SK-N-SH (cell line): ENCODE measurements at regions not wholly inside any gene's neighbourhood (a gene's known extent, or its start where the extent isn't known, plus 50 kb on each side); places are given as distances from the start of the nearest gene placed in this dataset.

Source experiments
- CHD2 ChIP-seq: fragments of 150-350 bp; IDR thresholded peaks from 2 replicates; pipeline ENCODE4 v1.6.1; 2018; ENCODE audit warnings: low read length; ENCODE audit not compliant: partially characterized antibody
- EP300 ChIP-seq, 2 experiments: IDR thresholded peaks; 2 replicates each; pipeline versions ENCODE4 v1.4.0 to v1.6.1; 2012; ENCODE audit warnings: borderline replicate concordance in 1 of 2, low read depth in 1 of 2, low read length in 1 of 2
- EZH2phosphoT487 ChIP-seq: fragments of 200-600 bp; sonication (generic); IDR thresholded peaks from 2 replicates; pipeline ENCODE4 v1.6.1; 2017; ENCODE audit warnings: low read depth, mixed run types, mild to moderate bottlenecking, antibody characterized with exemption, moderate library complexity, borderline replicate concordance
- FOXJ3 ChIP-seq: sonication (generic); formaldehyde crosslinking; IDR thresholded peaks from 2 replicates; pipeline ENCODE4 v1.5.1; 2020; ENCODE audit warnings: mild to moderate bottlenecking, missing genetic modification reagents
- FOXM1 ChIP-seq: IDR thresholded peaks from 2 replicates; pipeline ENCODE4 v1.4.0; 2012; ENCODE audit warnings: low read depth, mild to moderate bottlenecking
- GABPA ChIP-seq: IDR thresholded peaks from 2 replicates; pipeline ENCODE4 v1.4.0; 2012; ENCODE audit warnings: low read depth, mild to moderate bottlenecking
- GATA2 ChIP-seq: sonication (generic); formaldehyde crosslinking; IDR thresholded peaks from 2 replicates; pipeline ENCODE4 v1.5.0; 2020; ENCODE audit warnings: mild to moderate bottlenecking, missing genetic modification reagents
- JUND ChIP-seq: IDR thresholded peaks from 2 replicates; pipeline ENCODE4 v1.4.0; 2012
- RFX5 ChIP-seq: IDR thresholded peaks from 2 replicates; pipeline ENCODE4 v1.6.1; 2012; ENCODE audit warnings: mild to moderate bottlenecking, improper control_type of control experiment, low read length
- SMC3 ChIP-seq: IDR thresholded peaks from 2 replicates; pipeline ENCODE4 v1.6.1; 2012; ENCODE audit warnings: low read depth, low read length, improper control_type of control experiment
- TAF1 ChIP-seq: IDR thresholded peaks from 2 replicates; pipeline ENCODE4 v1.6.1; 2012; ENCODE audit warnings: low read depth, mild to moderate bottlenecking, low read length, moderate library complexity, borderline replicate concordance
- TEAD4 ChIP-seq: IDR thresholded peaks from 2 replicates; pipeline ENCODE4 v1.4.0; 2012; ENCODE audit warnings: mild to moderate bottlenecking, borderline replicate concordance; ENCODE audit not compliant: insufficient read depth
- TF ChIP-seq, protein P1 (sequence below): IDR thresholded peaks from 2 replicates; pipeline ENCODE4 v1.6.1; 2012; ENCODE audit warnings: mild to moderate bottlenecking, low read depth, low read length, moderate library complexity
- TF ChIP-seq, protein P2 (sequence below): fragments of 200-600 bp; sonication (generic); IDR thresholded peaks from 2 replicates; pipeline ENCODE4 v1.6.1; 2017; ENCODE audit warnings: antibody characterized with exemption, mild to moderate bottlenecking, moderate library complexity

DNA sequence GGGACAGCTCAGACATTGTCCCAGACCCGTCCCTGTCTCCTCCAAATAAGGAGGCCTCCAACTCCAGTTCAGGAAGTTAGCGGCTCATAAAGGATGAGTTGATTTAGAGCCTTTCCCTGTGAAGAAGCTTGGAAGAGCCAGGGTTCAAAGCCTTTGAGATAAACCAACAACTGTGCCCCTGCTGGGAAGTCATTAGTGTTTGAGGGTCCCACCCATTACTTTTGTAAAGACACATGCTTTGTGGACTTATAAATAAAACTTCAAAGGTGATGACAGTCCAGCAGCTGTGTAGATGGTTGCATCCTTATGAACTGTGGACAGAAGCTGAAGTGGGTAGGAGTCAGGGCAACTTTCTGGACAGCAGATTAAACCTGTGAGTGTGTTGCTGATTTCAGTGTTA lies 86.0 kb upstream of the PGRMC2 start:
- TF ChIP-seq, protein P1, sequence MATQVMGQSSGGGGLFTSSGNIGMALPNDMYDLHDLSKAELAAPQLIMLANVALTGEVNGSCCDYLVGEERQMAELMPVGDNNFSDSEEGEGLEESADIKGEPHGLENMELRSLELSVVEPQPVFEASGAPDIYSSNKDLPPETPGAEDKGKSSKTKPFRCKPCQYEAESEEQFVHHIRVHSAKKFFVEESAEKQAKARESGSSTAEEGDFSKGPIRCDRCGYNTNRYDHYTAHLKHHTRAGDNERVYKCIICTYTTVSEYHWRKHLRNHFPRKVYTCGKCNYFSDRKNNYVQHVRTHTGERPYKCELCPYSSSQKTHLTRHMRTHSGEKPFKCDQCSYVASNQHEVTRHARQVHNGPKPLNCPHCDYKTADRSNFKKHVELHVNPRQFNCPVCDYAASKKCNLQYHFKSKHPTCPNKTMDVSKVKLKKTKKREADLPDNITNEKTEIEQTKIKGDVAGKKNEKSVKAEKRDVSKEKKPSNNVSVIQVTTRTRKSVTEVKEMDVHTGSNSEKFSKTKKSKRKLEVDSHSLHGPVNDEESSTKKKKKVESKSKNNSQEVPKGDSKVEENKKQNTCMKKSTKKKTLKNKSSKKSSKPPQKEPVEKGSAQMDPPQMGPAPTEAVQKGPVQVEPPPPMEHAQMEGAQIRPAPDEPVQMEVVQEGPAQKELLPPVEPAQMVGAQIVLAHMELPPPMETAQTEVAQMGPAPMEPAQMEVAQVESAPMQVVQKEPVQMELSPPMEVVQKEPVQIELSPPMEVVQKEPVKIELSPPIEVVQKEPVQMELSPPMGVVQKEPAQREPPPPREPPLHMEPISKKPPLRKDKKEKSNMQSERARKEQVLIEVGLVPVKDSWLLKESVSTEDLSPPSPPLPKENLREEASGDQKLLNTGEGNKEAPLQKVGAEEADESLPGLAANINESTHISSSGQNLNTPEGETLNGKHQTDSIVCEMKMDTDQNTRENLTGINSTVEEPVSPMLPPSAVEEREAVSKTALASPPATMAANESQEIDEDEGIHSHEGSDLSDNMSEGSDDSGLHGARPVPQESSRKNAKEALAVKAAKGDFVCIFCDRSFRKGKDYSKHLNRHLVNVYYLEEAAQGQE: no peak
- no peak for TF ChIP-seq SMC3
- TF ChIP-seq, protein P2, sequence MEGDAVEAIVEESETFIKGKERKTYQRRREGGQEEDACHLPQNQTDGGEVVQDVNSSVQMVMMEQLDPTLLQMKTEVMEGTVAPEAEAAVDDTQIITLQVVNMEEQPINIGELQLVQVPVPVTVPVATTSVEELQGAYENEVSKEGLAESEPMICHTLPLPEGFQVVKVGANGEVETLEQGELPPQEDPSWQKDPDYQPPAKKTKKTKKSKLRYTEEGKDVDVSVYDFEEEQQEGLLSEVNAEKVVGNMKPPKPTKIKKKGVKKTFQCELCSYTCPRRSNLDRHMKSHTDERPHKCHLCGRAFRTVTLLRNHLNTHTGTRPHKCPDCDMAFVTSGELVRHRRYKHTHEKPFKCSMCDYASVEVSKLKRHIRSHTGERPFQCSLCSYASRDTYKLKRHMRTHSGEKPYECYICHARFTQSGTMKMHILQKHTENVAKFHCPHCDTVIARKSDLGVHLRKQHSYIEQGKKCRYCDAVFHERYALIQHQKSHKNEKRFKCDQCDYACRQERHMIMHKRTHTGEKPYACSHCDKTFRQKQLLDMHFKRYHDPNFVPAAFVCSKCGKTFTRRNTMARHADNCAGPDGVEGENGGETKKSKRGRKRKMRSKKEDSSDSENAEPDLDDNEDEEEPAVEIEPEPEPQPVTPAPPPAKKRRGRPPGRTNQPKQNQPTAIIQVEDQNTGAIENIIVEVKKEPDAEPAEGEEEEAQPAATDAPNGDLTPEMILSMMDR: no peak
- TF ChIP-seq GATA2: no peak
- no peak for TF ChIP-seq FOXJ3 (CRISPR knock-in tag)
- no peak for TF ChIP-seq CHD2
- TF ChIP-seq EZH2phosphoT487: no peak
- TF ChIP-seq EP300 (IDR thresholded peaks at IDR 0.05; ENCODE audit: borderline replicate concordance in 1 of 2, low read depth in 1 of 2, low read length in 1 of 2): no peak
- no peak for TF ChIP-seq TEAD4
- no peak for TF ChIP-seq FOXM1
- TF ChIP-seq JUND: no peak
- no peak for TF ChIP-seq GABPA
- TF ChIP-seq RFX5: no peak
- TF ChIP-seq TAF1: no peak
